GM12878 (cell line): ENCODE measurements at regions not wholly inside any gene's neighbourhood (a gene's known extent, or its start where the extent isn't known, plus 50 kb on each side); places are given as distances from the start of the nearest gene placed in this dataset.

Experiments
- ATAC-seq: fragments of 200-7000 bp; cut with Tn5 transposase; 3 replicates; pipeline ENCODE4 v1.9.1; 2020; ENCODE audit warnings: mild to moderate bottlenecking, moderate library complexity
- BruUV-seq: library from RNA; stranded (reverse); fragments of 400-500 nt; replicated peaks from 2 replicates; lab custom pipeline; 2021; lab: Mats Ljungman, UMichigan
- CTCF ChIA-PET: fragments of 300-600 bp; sonication (Branson Sonifier 250); formaldehyde crosslinking; extraction: SDS; loops from one replicate; lab custom pipeline; 2021; ENCODE audit warnings: inconsistent platforms; lab: Yijun Ruan, JAX
- POLR2A ChIA-PET: fragments of 350-600 bp; formaldehyde crosslinking; extraction: SDS; loops from one replicate; lab custom pipeline; 2021; ENCODE audit warnings: inconsistent platforms; lab: Charles Lee
- RAD21 ChIA-PET: fragments of 300-600 bp; sonication (Branson Sonifier 250); formaldehyde crosslinking; loops from one replicate; lab custom pipeline; 2023; ENCODE audit warnings: antibody characterized with exemption; ENCODE audit not compliant: unreplicated experiment; lab: Charles Lee
- SMC1A ChIA-PET: fragments of 300-600 bp; sonication (Branson Sonifier 250); formaldehyde crosslinking; loops from one replicate; lab custom pipeline; 2023; ENCODE audit not compliant: unreplicated experiment, uncharacterized antibody; lab: Charles Lee
- DNase-seq: peaks from one replicate; pipeline ENCODE4 v3.0.0-alpha.2; 2011; ENCODE audit warnings: low read depth, low spot score
- FAIRE-seq: peaks from 3 replicates; lab custom pipeline; 2011; peaks lifted over from hg19 to GRCh38; lab: Jason Lieb, UNC
- H2AFZ ChIP-seq: 2 replicates; pipeline ENCODE4 v1.6.0; 2011; ENCODE audit warnings: low read depth, low read length, control low read depth; ENCODE audit not compliant: control insufficient read depth
- H3K27ac ChIP-seq: 2 replicates; pipeline ENCODE4 v1.5.1; 2011; ENCODE audit warnings: control low read depth; ENCODE audit not compliant: control insufficient read depth, insufficient read depth
- H3K27me3 ChIP-seq, 2 experiments: replicated peaks in 1 of 2; 2 replicates each; pipeline versions ENCODE4 v1.6.0 to v1.6.1; 2011; ENCODE audit warnings: low read length in 1 of 2; ENCODE audit not compliant: control insufficient read depth in 2 of 2, insufficient read depth in 2 of 2
- H3K36me3 ChIP-seq, 2 experiments: 2 replicates each; pipeline ENCODE4 v1.5.1; 2011; ENCODE audit warnings: low read length in 1 of 2; ENCODE audit not compliant: control insufficient read depth in 2 of 2, insufficient read depth in 2 of 2
- H3K4me1 ChIP-seq: 2 replicates; pipeline ENCODE4 v1.6.1; 2011; ENCODE audit warnings: mild to moderate bottlenecking, low read length, moderate library complexity, mixed read lengths; ENCODE audit not compliant: control insufficient read depth, insufficient read depth
- H3K4me2 ChIP-seq: 2 replicates; pipeline ENCODE4 v1.6.0; 2011; ENCODE audit warnings: control low read depth; ENCODE audit not compliant: control insufficient read depth, insufficient read depth
- H3K4me3 ChIP-seq: fragments of 200-600 bp; sonication (generic); 2 replicates; pipeline ENCODE4 v1.5.1; 2016
- H3K79me2 ChIP-seq: 2 replicates; pipeline ENCODE4 v1.6.0; 2011; ENCODE audit warnings: low read length; ENCODE audit not compliant: control insufficient read depth, insufficient read depth
- H3K9ac ChIP-seq: 2 replicates; pipeline ENCODE4 v1.8.0; 2011; ENCODE audit warnings: low read length, control low read depth, mixed read lengths; ENCODE audit not compliant: control insufficient read depth, insufficient read depth
- H3K9me3 ChIP-seq: replicated peaks from 3 replicates; pipeline ENCODE4 v1.5.1; 2011; ENCODE audit warnings: mild to moderate bottlenecking, low read length; ENCODE audit not compliant: control insufficient read depth, insufficient read depth
- H4K20me1 ChIP-seq: 2 replicates; pipeline ENCODE4 v1.6.0; 2011; ENCODE audit not compliant: control insufficient read depth, insufficient read depth
- ATF7 ChIP-seq: fragments of 450-650 bp; IDR thresholded peaks from 2 replicates; pipeline ENCODE4 v1.6.1; 2016; ENCODE audit warnings: low read depth, mild to moderate bottlenecking
- CBFB ChIP-seq: IDR thresholded peaks from 2 replicates; pipeline ENCODE4 v1.6.1; 2016; ENCODE audit warnings: antibody characterized with exemption, low read depth
- CHD1 ChIP-seq: IDR thresholded peaks from 2 replicates; pipeline ENCODE4 v1.6.1; 2012; ENCODE audit warnings: low read depth, low read length, improper control_type of control experiment
- JUNB ChIP-seq: IDR thresholded peaks from 2 replicates; pipeline ENCODE4 v1.6.1; 2016; ENCODE audit warnings: antibody characterized with exemption, mild to moderate bottlenecking
- KLF5 ChIP-seq: fragments of 450-650 bp; IDR thresholded peaks from 2 replicates; pipeline ENCODE4 v1.6.1; 2014; ENCODE audit warnings: mild to moderate bottlenecking; ENCODE audit not compliant: partially characterized antibody
- MTA3 ChIP-seq: IDR thresholded peaks from 2 replicates; pipeline ENCODE4 v1.6.1; 2012; ENCODE audit warnings: low read length, inconsistent platforms, borderline replicate concordance
- RELB ChIP-seq: fragments of 450-650 bp; IDR thresholded peaks from 2 replicates; pipeline ENCODE4 v1.6.1; 2017; ENCODE audit warnings: low read depth, mild to moderate bottlenecking, moderate library complexity
- TAF1 ChIP-seq: IDR thresholded peaks from 2 replicates; pipeline ENCODE4 v1.6.1; 2011; ENCODE audit warnings: mild to moderate bottlenecking, low read depth, low read length, borderline replicate concordance
- ZBED1 ChIP-seq: IDR thresholded peaks from 2 replicates; pipeline ENCODE4 v1.6.1; 2016; ENCODE audit warnings: borderline replicate concordance
- ZNF592 ChIP-seq: fragments of 450-650 bp; IDR thresholded peaks from 2 replicates; pipeline ENCODE4 v1.6.1; 2017; ENCODE audit warnings: mild to moderate bottlenecking, moderate library complexity
- ZSCAN29 ChIP-seq: fragments of 450-650 bp; IDR thresholded peaks from 2 replicates; pipeline ENCODE4 v1.6.1; 2017; ENCODE audit warnings: mild to moderate bottlenecking, moderate library complexity
- WGBS: methylation state at CpG from one replicate; pipeline ENCODE4 v1.1.6; 2016; ENCODE audit warnings: low lambda C conversion rate; ENCODE audit not compliant: insufficient replicate concordance, insufficient coverage; ENCODE audit errors: missing lambda C conversion rate; 5-methylcytosine and 5-hydroxymethylcytosine counted together
- in situ Hi-C: fragments of 300-500 bp; cut with MboI; formaldehyde crosslinking; loops from 9 replicates; pipeline ENCODE4 v1.14.3; 2018; ENCODE audit warnings: mixed read lengths
- intact Hi-C: fragments of 100-400 bp; cut with micrococcal nuclease; formaldehyde crosslinking; loops from one replicate; pipeline ENCODE4 v1.14.2; 2022; ENCODE audit not compliant: unreplicated experiment
- TF ChIP-seq, protein P1 (sequence below): IDR thresholded peaks from 2 replicates; pipeline ENCODE4 v1.6.1; 2012; ENCODE audit warnings: low read depth, low read length, improper control_type of control experiment
- TF ChIP-seq, protein P2 (sequence below): IDR thresholded peaks from 2 replicates; pipeline ENCODE4 v1.6.1; 2012; ENCODE audit warnings: low read depth, low read length, improper control_type of control experiment

- Histone ChIP-seq H3K27me3 (no peaks in the 10 kb centered on the region), H4K20me1 (no peaks in the 10 kb centered on the region), H3K4me3 (no peak overlapping the region), H3K9me3 (no peaks in the 10 kb centered on the region; the same call in 2 of the 3 replicates), H2AFZ (no peak overlapping the region), H3K36me3 (no peaks in the 10 kb centered on the region), H3K4me1 (no peaks in the 10 kb centered on the region), H3K27ac (no peak overlapping the region), H3K9ac (no peak overlapping the region), H3K79me2 (no peaks in the 10 kb centered on the region), H3K4me2 (no peak overlapping the region)
- WGBS: 48% methylated on average over 8 of the region's 8 CpGs
- FAIRE-seq (no peak), ATAC-seq (no peak), DNase-seq (no peak)
- ChIA-PET RAD21 (no interaction called here), POLR2A (no interaction called here), CTCF (no interaction called here), SMC1A (no interaction called here)
- in situ Hi-C loops: no loop called here
- TF ChIP-seq, protein P1, sequence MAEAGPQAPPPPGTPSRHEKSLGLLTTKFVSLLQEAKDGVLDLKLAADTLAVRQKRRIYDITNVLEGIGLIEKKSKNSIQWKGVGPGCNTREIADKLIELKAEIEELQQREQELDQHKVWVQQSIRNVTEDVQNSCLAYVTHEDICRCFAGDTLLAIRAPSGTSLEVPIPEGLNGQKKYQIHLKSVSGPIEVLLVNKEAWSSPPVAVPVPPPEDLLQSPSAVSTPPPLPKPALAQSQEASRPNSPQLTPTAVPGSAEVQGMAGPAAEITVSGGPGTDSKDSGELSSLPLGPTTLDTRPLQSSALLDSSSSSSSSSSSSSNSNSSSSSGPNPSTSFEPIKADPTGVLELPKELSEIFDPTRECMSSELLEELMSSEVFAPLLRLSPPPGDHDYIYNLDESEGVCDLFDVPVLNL: no peak
- TF ChIP-seq TAF1 (no peak), CBFB (no peak), ATF7 (no peak), KLF5 (no peak), ZBED1 (no peak), ZSCAN29 (no peak), MTA3 (no peak), ZNF592 (no peak), JUNB (no peak), RELB (no peak), CHD1 (no peak)
- TF ChIP-seq, protein P2, sequence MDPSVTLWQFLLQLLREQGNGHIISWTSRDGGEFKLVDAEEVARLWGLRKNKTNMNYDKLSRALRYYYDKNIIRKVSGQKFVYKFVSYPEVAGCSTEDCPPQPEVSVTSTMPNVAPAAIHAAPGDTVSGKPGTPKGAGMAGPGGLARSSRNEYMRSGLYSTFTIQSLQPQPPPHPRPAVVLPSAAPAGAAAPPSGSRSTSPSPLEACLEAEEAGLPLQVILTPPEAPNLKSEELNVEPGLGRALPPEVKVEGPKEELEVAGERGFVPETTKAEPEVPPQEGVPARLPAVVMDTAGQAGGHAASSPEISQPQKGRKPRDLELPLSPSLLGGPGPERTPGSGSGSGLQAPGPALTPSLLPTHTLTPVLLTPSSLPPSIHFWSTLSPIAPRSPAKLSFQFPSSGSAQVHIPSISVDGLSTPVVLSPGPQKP: no peak
- BruUV-seq: no TSS peak
- intact Hi-C loops: no loop called here
Measured at GRCh38 chr22:34972191-34972897, 93.6 kb upstream of the ISX start.
